ENCODE measurements at regions not wholly inside any gene's neighbourhood (a gene's known extent, or its start where the extent isn't known, plus 50 kb on each side); places are given as distances from the start of the nearest gene placed in this dataset.

DNA sequence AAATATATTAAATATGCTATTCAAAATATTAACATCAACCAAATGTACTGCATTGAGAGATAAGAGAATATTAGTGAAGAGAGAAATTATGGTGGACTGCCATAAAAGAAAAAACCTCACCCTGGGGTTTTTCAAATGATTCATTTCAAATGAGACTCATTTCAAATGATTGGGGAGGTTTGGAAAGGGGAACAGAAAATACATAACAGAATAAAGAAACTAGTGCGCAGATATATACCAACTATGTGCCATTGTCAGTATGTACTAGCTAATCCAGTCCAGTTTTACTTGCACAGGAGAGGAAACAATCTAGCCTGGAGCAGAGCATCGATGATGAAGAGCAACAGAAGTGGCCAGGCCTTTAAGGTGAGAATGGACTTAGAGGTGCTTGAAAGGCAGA, 651.6 kb upstream of the RORB start:
- Mint-ChIP-seq H3K36me3 (ENCODE audit: low read depth) (no peaks in the 10 kb centered on the region), H3K27me3 (ENCODE audit: low read depth, poor library complexity) (no peaks in the 10 kb centered on the region), H3K4me3 (no peak overlapping the region), H3K9me3 (no peaks in the 10 kb centered on the region), H3K4me1 (peaks cover 5% of the 10 kb centered on the region), H3K27ac (no peak overlapping the region)
- TF ChIP-seq, protein P1, sequence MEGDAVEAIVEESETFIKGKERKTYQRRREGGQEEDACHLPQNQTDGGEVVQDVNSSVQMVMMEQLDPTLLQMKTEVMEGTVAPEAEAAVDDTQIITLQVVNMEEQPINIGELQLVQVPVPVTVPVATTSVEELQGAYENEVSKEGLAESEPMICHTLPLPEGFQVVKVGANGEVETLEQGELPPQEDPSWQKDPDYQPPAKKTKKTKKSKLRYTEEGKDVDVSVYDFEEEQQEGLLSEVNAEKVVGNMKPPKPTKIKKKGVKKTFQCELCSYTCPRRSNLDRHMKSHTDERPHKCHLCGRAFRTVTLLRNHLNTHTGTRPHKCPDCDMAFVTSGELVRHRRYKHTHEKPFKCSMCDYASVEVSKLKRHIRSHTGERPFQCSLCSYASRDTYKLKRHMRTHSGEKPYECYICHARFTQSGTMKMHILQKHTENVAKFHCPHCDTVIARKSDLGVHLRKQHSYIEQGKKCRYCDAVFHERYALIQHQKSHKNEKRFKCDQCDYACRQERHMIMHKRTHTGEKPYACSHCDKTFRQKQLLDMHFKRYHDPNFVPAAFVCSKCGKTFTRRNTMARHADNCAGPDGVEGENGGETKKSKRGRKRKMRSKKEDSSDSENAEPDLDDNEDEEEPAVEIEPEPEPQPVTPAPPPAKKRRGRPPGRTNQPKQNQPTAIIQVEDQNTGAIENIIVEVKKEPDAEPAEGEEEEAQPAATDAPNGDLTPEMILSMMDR (IDR thresholded peaks at IDR 0.05), result no peak
- no peak for DNase-seq

DNA sequence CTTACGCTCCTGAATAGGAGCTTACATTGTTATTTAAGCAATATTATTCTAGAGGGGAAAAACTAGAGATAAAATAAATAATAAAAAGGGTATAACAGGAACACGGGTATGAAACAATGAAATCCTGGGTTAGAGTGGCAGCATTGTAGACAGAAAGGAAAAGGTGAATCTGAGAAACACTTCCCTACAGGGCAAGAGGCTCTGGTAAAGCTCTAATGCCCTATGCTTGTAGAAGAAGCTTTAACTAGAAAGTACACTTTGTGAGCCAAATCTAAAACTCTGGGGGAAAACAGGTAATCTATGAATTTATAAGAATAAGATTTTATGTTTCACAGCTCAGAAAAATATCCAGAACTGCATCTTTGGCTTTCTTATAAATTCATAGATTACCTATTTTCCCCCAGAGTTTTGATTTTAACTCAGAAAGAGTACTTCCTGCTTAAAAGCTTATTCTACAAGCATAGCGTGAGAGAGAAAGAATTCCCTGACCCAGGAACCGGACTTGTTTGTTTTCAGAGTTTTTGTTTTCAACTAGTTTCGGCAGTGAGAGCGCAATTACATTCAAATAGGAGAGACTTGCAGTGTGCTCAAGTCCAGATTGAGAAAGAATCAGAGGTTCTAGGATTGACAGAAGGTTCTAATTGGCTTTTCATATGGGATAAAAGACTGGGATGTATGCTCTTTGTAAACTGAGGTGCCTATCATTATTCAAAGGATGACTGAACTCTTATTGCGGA, 651.0 kb upstream of the RORB start:
- Mint-ChIP-seq H3K4me1 (peaks cover 5% of the 10 kb centered on the region), H3K27me3 (ENCODE audit: low read depth, poor library complexity) (no peaks in the 10 kb centered on the region), H3K4me3 (no peak overlapping the region), H3K9me3 (no peaks in the 10 kb centered on the region), H3K36me3 (ENCODE audit: low read depth) (no peaks in the 10 kb centered on the region), H3K27ac (peak overlapping the region; percentile 49)
- TF ChIP-seq, protein P1 (IDR thresholded peaks at IDR 0.05), result no peak
- no peak for DNase-seq

DNA sequence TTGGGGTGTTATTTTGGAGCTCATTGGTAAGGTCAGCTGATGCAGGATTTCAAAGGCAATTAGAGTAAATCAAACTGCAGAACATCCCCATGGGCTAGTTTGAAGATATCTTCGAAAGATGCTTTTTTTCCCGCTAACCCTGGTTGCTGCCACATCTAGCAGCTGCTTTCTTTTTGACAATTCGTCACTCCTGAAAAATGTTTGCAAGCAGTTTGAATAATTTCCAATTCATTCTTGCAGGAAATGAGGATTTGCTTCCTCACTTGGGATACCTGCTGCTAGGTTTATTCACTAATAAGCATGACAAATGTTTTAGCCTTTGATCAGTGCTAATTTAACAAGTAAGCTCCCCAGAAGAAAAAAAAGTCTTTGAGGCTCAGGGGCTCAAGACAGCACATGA, 649.6 kb upstream of the RORB start:
- Mint-ChIP-seq H3K4me3 (no peak overlapping the region), H3K36me3 (ENCODE audit: low read depth) (no peaks in the 10 kb centered on the region), H3K27ac (no peak overlapping the region), H3K27me3 (ENCODE audit: low read depth, poor library complexity) (no peaks in the 10 kb centered on the region), H3K4me1 (peaks cover 5% of the 10 kb centered on the region), H3K9me3 (no peaks in the 10 kb centered on the region)
- DNase-seq, result no peak
- TF ChIP-seq, protein P1 (IDR thresholded peaks at IDR 0.05), result no peak

DNA sequence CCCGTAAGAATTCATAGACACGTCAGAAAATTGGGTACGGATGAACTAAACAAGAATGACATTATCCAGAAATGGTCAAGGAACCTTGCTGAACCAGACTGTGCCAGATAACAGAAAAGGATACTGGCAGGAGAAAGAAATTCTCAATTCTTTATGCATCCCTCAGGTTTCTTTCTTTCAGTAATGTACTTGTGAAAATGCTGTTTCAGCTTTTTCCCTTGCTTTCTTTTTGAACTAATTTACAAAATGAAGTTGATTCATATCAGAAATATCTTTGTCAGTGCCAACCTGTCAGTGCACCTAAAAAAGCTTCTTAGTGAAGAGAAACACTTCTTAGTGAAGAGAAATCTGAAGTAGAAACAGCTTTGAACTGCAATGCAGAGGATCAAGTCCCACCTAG, 643.6 kb upstream of the RORB start:
- Mint-ChIP-seq H3K9me3 (no peaks in the 10 kb centered on the region), H3K4me3 (no peak overlapping the region), H3K36me3 (ENCODE audit: low read depth) (no peaks in the 10 kb centered on the region), H3K4me1 (no peaks in the 10 kb centered on the region), H3K27me3 (ENCODE audit: low read depth, poor library complexity) (no peaks in the 10 kb centered on the region), H3K27ac (no peak overlapping the region)
- TF ChIP-seq, protein P1 (IDR thresholded peaks at IDR 0.05), result no peak
- DNase-seq, result no peak

DNA sequence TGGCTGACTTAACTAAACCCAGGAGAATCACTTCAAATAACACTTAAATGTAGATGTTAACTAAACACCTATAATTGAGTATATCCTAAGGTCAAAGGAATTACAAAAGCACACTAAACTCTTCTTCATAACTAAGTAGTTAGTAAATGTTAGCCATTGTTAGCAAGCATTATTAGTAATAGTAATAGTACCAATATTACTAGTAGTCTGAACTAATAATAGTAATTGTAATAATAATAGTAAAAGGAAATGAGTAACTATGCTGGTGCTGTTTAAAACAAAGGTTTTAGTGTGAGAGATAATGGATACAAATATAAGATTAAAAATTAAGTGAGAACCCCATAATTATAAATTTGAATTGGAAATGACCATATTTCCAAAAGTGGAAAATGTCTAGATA, 641.9 kb upstream of the RORB start:
- H3K9me3 Mint-ChIP-seq, result no peaks in the 10 kb centered on the region
- H3K4me1 Mint-ChIP-seq, result no peaks in the 10 kb centered on the region
- TF ChIP-seq, protein P1 (IDR thresholded peaks at IDR 0.05), result no peak
- no peaks in the 10 kb centered on the region for H3K27me3 Mint-ChIP-seq (ENCODE audit: low read depth, poor library complexity)
- no peak overlapping the region for H3K4me3 Mint-ChIP-seq
- no peaks in the 10 kb centered on the region for H3K36me3 Mint-ChIP-seq (ENCODE audit: low read depth)
- no peak overlapping the region for H3K27ac Mint-ChIP-seq
- no peak for DNase-seq

DNA sequence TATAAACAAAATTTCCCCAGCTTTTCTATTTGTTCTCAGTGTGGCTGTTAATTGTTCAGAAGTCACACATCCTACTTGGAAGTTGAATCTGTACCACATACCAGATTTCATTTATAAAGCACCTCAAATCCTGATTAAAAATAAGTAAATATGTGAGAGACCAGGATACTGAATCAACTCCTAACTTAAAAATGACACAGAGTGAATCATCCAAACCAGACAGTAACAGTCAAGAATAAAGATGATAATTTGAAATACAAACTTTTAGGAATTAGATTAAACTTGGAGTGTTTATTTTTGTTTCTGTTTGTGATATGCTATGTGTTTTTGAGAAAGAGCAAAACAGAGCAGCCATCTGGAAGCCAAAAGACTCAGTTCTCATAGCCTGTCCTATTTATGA, 633.2 kb upstream of the RORB start:
- no peaks in the 10 kb centered on the region for H3K36me3 Mint-ChIP-seq (ENCODE audit: low read depth)
- no peaks in the 10 kb centered on the region for H3K27me3 Mint-ChIP-seq (ENCODE audit: low read depth, poor library complexity)
- H3K4me1 Mint-ChIP-seq, result peaks cover 3% of the 10 kb centered on the region
- no peaks in the 10 kb centered on the region for H3K9me3 Mint-ChIP-seq
- DNase-seq, result no peak
- no peak overlapping the region for H3K27ac Mint-ChIP-seq
- TF ChIP-seq, protein P1 (IDR thresholded peaks at IDR 0.05), result no peak
- H3K4me3 Mint-ChIP-seq, result no peak overlapping the region
